Mesothelial cell of epicardium (in vitro differentiated cells): ENCODE measurements at regions not wholly inside any gene's neighbourhood (a gene's known extent, or its start where the extent isn't known, plus 50 kb on each side); places are given as distances from the start of the nearest gene placed in this dataset.

Experiments
- DNase-seq, 2 experiments: peaks; one replicate each; pipeline ENCODE4 v3.0.0; 2021; ENCODE audit warnings: low spot score in 2 of 2; ENCODE audit not compliant: unreplicated experiment in 2 of 2
- H3K27ac Mint-ChIP-seq: 2 replicates; pipeline ENCODE4 v1.8.0; 2021; ENCODE audit warnings: mixed read lengths
- H3K27me3 Mint-ChIP-seq: 2 replicates; pipeline ENCODE4 v1.8.0; 2021; ENCODE audit warnings: low read depth, mixed read lengths
- H3K36me3 Mint-ChIP-seq: 2 replicates; pipeline ENCODE4 v1.8.0; 2021; ENCODE audit warnings: mixed read lengths
- H3K4me1 Mint-ChIP-seq: 2 replicates; pipeline ENCODE4 v1.8.0; 2021; ENCODE audit warnings: mixed read lengths
- H3K4me3 Mint-ChIP-seq: 2 replicates; pipeline ENCODE4 v1.8.0; 2021; ENCODE audit warnings: mild to moderate bottlenecking, moderate library complexity, mixed read lengths
- H3K9me3 Mint-ChIP-seq: 2 replicates; pipeline ENCODE4 v1.8.0; 2021; ENCODE audit warnings: mixed read lengths
- CTCF ChIP-seq: fragments of 200-600 bp; sonication (generic); IDR thresholded peaks from one replicate; pipeline ENCODE4 v1.5.0; 2021; ENCODE audit warnings: antibody characterized with exemption; ENCODE audit not compliant: unreplicated experiment

- H3K27me3 Mint-ChIP-seq, result peaks cover 5% of the 10 kb centered on the region
- peaks cover 7% of the 10 kb centered on the region for H3K9me3 Mint-ChIP-seq
- H3K4me1 Mint-ChIP-seq, result no peaks in the 10 kb centered on the region
- DNase-seq, result no peak
- no peak overlapping the region for H3K4me3 Mint-ChIP-seq
- no peaks in the 10 kb centered on the region for H3K36me3 Mint-ChIP-seq
- H3K27ac Mint-ChIP-seq, result no peak overlapping the region
- TF ChIP-seq CTCF, result no peak
Observed at GRCh38 chr20:60632391-60633262, 619.4 kb upstream of the CDH4 start.

GRCh38 chr20:60634491-60635172 lies 617.4 kb upstream of the CDH4 start:
- peaks cover 5% of the 10 kb centered on the region for H3K27me3 Mint-ChIP-seq
- H3K27ac Mint-ChIP-seq, result no peak overlapping the region
- TF ChIP-seq CTCF, result no peak
- peaks cover 7% of the 10 kb centered on the region for H3K9me3 Mint-ChIP-seq
- no peaks in the 10 kb centered on the region for H3K4me1 Mint-ChIP-seq
- H3K36me3 Mint-ChIP-seq, result no peaks in the 10 kb centered on the region
- H3K4me3 Mint-ChIP-seq, result no peak overlapping the region
- no peak for DNase-seq

- TF ChIP-seq CTCF, result no peak
- Mint-ChIP-seq H3K27ac (no peak overlapping the region), H3K27me3 (peaks cover 5% of the 10 kb centered on the region), H3K9me3 (peaks cover 10% of the 10 kb centered on the region), H3K4me1 (no peaks in the 10 kb centered on the region), H3K36me3 (no peaks in the 10 kb centered on the region), H3K4me3 (no peak overlapping the region)
- DNase-seq, result no peak
Observed at GRCh38 chr20:60636417-60636816, 615.6 kb upstream of the CDH4 start.

- Mint-ChIP-seq H3K27me3 (peaks cover 2% of the 10 kb centered on the region), H3K4me1 (no peaks in the 10 kb centered on the region), H3K27ac (no peak overlapping the region), H3K36me3 (no peaks in the 10 kb centered on the region), H3K9me3 (peaks cover 10% of the 10 kb centered on the region), H3K4me3 (no peak overlapping the region)
- no peak for DNase-seq
- TF ChIP-seq CTCF, result no peak
Observed at GRCh38 chr20:60637801-60638200, 614.3 kb upstream of the CDH4 start.

GRCh38 chr20:60638430-60639098 lies 613.5 kb upstream of the CDH4 start:
- Mint-ChIP-seq H3K4me3 (no peak overlapping the region), H3K27me3 (peaks cover 2% of the 10 kb centered on the region)
- no peak for DNase-seq

More at GRCh38 chr20:60638430-60639098, 613.5 kb upstream of the CDH4 start:
- peaks cover 15% of the 10 kb centered on the region for H3K9me3 Mint-ChIP-seq
- H3K36me3 Mint-ChIP-seq, result no peaks in the 10 kb centered on the region
- H3K27ac Mint-ChIP-seq, result no peak overlapping the region
- TF ChIP-seq CTCF, result no peak
- no peaks in the 10 kb centered on the region for H3K4me1 Mint-ChIP-seq
